GM21619 (cell line): ENCODE measurements at regions not wholly inside any gene's neighbourhood (a gene's known extent, or its start where the extent isn't known, plus 50 kb on each side); places are given as distances from the start of the nearest gene placed in this dataset.

Experiments used
- ATAC-seq: cut with Tn5 transposase; IDR thresholded peaks from one replicate; pipeline ENCODE4 v1.9.1; 2021; ENCODE audit not compliant: unreplicated experiment

GRCh38 chr16:5884339-5884738, 786.7 kb upstream of the EEF2KMT start:
- no peak for ATAC-seq

GRCh38 chr16:5882087-5882640, 784.6 kb upstream of the EEF2KMT start:
- ATAC-seq: no peak

DNA sequence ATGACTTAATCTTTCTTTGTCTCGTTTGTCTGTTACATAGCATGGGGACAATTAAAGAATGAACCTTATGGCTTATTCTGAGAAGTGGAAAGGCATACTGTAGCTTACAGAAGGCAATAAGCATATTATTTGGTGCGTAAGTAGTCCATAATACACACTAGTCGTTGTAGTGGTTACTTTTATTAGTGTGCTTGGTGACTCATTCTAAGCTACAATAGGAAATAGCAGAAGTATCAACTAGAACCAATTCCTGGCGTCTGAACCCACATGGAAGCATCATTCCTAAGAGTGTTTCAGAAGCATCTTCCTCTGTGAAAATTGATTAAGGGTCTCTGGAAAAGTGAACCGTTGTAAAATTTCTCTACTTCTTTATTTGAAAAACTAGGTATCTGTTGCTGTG, 777.8 kb upstream of the EEF2KMT start:
- ATAC-seq: no peak

GRCh38 chr16:5874899-5875298, 777.3 kb upstream of the EEF2KMT start:
- no peak for ATAC-seq

- no peak for ATAC-seq
These were observed 775.6 kb upstream of the EEF2KMT start for GRCh38 chr16:5873221-5873620.

- ATAC-seq: no peak
These were observed 773.5 kb upstream of the EEF2KMT start for GRCh38 chr16:5870886-5871691.

DNA sequence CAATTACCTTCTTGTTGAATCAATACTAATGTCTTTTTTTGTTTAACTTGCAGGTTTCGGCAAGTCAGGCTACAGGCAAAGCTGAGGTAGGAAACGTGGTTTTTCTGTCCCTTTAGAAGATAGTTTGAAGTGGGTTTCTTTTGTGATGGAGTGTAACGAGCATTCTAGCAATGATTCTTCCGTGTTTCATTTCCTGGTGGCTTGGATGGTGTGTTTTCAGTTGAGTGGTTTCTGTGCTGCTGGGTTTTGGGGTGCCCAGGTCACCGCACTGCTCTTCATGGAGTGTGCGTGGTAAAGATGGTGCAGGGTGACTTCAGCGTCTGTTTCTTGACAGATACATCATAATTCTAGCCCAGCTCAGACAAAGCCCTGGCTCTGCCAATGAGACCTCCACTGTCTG, 769.7 kb upstream of the EEF2KMT start:
- ATAC-seq: no peak

GRCh38 chr16:5865236-5865635, 767.6 kb upstream of the EEF2KMT start:
- ATAC-seq: no peak

DNA sequence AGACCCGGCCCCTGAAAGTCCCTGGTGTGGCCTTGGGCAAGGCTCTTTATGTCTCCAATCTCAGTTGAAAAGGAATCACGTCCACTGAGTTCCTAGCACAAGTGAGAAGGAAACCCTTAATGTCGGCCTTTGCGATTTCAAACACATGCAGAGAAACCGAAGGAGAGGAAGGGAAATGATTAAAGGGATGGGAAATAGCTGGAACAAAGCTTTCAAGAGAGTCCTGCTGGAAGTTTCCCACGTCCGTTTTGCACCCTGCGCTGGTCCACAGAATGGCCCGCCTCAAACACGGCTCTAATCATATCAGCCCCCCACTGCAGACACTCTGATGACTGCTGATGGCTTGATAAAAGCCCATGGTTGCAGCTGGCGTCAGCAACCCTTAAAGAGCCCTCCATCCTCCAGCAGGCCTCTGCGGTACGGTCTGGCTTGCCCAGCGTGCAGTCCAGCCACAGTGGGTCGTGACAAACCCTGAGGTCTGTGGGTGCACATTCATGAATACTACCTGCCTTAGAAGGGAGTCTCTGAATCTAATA, 765.5 kb upstream of the EEF2KMT start:
- ATAC-seq: no peak

DNA sequence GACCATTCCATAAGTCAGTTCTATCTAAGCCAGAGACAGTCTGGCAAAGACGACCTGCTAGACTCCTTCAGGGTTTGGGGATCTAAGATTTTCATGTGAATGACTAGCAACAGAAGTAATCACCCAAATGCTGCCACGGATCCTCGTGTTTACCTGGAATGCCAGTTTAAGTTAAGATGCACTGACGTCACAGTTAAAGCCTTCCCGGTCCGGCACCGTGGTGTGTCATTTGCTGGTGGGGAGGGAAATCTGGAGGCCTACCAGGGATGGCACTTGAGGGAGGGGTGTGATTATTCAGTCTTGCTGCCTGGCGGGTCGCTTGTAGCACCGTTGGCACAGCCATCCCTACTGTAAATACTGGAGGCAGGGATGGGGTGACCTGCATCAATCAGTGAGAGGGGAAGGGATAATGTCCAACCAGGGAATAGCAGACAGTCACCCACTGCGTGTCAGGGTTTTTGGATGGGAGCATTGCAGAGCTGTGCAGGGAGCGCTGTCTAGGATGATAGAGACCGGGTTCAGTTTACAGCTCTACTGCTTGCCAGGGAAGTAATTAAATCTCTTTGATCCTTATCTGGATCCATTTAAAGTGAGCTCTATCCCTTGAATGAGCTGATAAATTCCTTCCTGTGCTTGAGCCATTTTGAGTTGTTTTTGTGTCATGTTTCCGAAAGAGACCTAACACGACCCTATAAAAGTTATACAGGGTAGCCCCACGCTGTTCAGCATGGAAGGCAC, 764.7 kb upstream of the EEF2KMT start:
- no peak for ATAC-seq

GRCh38 chr16:5861241-5861640, 763.6 kb upstream of the EEF2KMT start:
- no peak for ATAC-seq

DNA sequence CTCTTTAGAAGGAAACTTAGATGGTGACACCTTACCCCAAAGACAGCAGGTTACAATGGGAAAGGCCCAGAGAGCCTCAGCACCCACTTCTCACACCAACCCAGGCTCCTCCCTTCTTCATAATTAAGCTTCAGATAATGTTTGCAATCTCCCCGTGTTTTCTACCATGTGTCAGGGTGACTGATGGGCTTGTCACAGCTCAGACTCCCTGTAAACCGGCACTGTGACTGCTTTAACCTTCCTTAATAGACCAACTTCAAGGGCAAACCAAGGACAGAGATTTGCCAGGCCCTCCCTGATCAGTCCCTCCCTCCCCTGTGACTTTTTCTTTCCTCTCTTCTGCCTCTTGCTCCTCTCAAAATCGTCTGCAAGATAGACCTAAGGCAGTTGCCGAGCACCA, 760.6 kb upstream of the EEF2KMT start:
- no peak for ATAC-seq

GRCh38 chr16:5854027-5854426, 756.4 kb upstream of the EEF2KMT start:
- no peak for ATAC-seq

DNA sequence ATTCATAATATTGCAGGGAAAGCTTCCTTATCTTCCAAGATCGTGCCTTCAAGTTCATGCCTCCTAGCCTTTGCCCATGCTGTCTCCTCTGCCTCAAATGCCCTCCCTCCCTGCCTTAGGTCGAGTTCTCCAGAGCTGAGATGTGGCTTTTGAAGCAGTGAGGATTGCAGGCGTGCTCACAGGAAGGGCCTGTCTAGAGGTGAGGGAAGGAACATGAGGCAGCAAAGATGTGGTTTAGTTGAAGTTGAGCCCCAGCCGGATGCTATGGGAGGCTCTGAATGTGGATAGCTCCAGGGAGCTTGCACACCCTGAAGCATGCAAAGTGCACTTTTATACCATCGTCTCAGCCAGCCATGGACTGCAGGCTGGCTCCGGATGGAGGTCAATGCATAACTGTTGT, 754.6 kb upstream of the EEF2KMT start:
- ATAC-seq: no peak

DNA sequence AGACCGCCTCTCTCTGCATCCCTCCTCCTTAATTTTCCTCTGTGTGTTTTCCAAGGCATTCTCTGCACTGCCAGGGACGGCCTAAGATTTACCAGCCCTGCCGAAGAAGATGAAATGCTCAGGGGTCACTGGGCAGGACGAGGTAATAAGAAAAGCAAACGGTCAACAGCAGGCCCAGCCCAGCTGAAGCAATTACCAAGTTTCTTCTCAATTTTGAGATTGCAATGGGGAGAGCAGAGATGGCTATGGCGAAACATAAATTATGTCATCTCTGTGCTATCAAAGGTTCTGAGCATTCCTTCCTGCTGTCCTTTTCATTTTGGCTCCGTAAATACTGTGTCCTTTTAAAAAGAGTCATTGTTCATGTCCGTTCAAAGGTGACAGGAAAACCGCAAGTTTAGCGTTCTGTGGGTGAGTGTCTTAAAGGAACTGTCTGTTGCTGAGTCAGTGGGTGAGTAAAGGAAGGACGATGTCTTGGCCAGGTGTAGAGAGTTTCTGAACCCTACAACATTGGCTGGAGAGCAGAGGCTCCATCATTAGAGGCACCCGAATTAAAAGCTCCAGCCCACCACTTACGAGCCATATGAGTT, 753.9 kb upstream of the EEF2KMT start:
- no peak for ATAC-seq

GRCh38 chr16:5850632-5851392, 753.2 kb upstream of the EEF2KMT start:
- ATAC-seq: no peak

DNA sequence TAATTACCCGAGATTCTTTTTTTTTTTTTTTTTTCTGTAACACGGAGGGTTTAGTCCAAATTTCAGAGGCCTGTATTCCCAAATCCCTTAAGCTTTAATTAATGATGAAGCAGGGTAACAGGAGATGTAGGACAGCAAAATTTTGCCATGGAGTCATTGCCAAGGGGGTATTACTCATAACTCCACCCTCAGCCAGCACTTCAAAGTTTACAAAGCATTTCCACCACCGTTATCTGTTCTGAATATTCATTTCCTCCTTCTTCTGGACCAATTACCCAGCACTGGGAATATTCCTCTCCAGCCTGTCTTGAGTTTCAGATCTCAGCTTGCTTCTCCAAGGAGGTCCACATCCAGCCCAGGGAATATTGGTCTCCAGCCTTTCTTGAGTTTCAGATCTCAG, 747.5 kb upstream of the EEF2KMT start:
- no peak for ATAC-seq

GRCh38 chr16:5841974-5842373, 744.4 kb upstream of the EEF2KMT start:
- no peak for ATAC-seq

DNA sequence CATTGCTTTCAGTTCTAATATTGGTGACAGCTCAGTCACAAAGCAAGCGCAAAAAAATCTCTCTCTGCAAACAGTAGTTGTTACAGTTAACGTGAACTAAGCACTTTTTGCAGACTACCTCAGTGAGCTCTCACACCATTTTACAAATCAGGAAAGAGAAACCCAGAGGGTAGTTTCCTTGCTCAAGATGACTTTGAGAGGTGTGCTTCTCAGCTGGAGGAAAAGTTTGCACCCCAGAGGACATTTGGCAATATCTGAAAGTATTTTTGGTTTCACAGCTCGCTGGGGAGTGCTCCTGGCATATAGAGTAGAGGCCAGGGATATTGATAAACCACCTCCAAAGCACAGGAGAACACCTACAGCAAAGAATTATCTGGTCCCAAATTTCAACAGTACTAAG, 741.1 kb upstream of the EEF2KMT start:
- no peak for ATAC-seq

- ATAC-seq: no peak
These were observed 740.5 kb upstream of the EEF2KMT start for GRCh38 chr16:5838071-5838470.
